ENCODE measurements at regions not wholly inside any gene's neighbourhood (a gene's known extent, or its start where the extent isn't known, plus 50 kb on each side); places are given as distances from the start of the nearest gene placed in this dataset.

DNA sequence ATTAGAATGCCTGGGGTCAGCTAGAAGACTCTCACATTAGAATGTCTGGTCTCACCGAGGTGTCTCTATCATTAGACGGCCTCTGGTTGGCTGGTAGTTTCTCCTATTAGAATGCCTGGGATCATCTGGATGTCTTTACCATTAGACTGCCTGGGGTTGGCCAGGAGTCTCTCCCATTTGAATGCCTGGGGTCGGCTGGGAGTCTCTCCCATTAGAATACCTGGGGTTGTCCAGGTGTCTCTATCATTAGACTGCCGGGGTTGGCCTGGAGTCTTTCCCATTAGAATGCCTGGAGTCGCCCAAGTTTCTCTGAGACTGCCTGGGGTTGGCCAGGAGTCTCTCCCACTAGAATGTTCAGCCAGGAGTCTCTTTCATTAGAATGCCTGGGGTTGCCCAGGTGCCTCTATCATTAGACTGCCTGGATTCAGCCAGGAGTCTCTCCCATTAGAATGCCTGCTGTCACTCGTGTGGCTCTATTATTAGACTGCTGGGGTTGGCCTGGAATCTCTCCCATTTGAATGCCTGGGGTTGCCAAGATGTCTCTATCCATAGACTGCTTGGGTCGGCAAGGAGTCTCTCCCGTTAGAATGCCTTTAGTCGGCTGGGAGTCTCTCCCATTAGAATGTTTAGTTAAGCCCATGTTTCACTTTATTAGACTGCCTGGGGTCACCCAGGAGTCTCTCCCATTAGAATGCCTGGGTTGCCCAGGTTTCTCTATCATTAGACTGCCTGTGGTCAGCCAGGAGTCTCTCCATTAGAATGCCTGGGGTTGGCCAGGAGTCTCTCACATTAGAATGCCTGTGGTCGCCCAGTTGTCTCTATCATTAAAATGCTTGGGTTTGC, 1467.8 kb downstream of the UQCRFS1 start:
- H3K27ac ChIP-seq (ENCODE audit: low read depth): no peak overlapping the region
- no peak for DNase-seq (ENCODE audit: extremely low spot score)
- WGBS: 80% methylated on average over 10 of the region's 10 CpGs

GRCh38 chr19:27742041-27742440, 1470.9 kb downstream of the UQCRFS1 start:
- Histone ChIP-seq H3K4me1 (ENCODE audit: insufficient read depth) (no peaks in the 10 kb centered on the region), H3K4me3 (ENCODE audit: low read depth, low read length) (no peak overlapping the region), H3K36me3 (ENCODE audit: insufficient read depth) (no peaks in the 10 kb centered on the region), H3K27ac (ENCODE audit: low read depth) (no peak overlapping the region)
- no peak for DNase-seq (ENCODE audit: extremely low spot score)
- 86% methylated on average over 3 of the region's 3 CpGs for WGBS

More for the DNA sequence above, 1467.8 kb downstream of the UQCRFS1 start:
- no peaks in the 10 kb centered on the region for H3K4me1 ChIP-seq (ENCODE audit: insufficient read depth)
- no peaks in the 10 kb centered on the region for H3K36me3 ChIP-seq (ENCODE audit: insufficient read depth)
- H3K4me3 ChIP-seq (ENCODE audit: low read depth, low read length): no peak overlapping the region

GRCh38 chr19:27741236-27741635, 1471.7 kb downstream of the UQCRFS1 start:
- no peak overlapping the region for H3K4me3 ChIP-seq (ENCODE audit: low read depth, low read length)
- WGBS: 93% methylated on average over 8 of the region's 8 CpGs
- H3K4me1 ChIP-seq (ENCODE audit: insufficient read depth): no peaks in the 10 kb centered on the region
- no peaks in the 10 kb centered on the region for H3K36me3 ChIP-seq (ENCODE audit: insufficient read depth)
- no peak overlapping the region for H3K27ac ChIP-seq (ENCODE audit: low read depth)
- DNase-seq (ENCODE audit: extremely low spot score): no peak

- no peak overlapping the region for H3K27ac ChIP-seq (ENCODE audit: low read depth)
- no peak overlapping the region for H3K4me3 ChIP-seq (ENCODE audit: low read depth, low read length)
- no peak for DNase-seq (ENCODE audit: extremely low spot score)
- no peaks in the 10 kb centered on the region for H3K36me3 ChIP-seq (ENCODE audit: insufficient read depth)
- WGBS: 87% methylated on average over 3 of the region's 3 CpGs
- no peaks in the 10 kb centered on the region for H3K4me1 ChIP-seq (ENCODE audit: insufficient read depth)
These were observed 1472.6 kb downstream of the UQCRFS1 start for GRCh38 chr19:27740396-27740795.

DNA sequence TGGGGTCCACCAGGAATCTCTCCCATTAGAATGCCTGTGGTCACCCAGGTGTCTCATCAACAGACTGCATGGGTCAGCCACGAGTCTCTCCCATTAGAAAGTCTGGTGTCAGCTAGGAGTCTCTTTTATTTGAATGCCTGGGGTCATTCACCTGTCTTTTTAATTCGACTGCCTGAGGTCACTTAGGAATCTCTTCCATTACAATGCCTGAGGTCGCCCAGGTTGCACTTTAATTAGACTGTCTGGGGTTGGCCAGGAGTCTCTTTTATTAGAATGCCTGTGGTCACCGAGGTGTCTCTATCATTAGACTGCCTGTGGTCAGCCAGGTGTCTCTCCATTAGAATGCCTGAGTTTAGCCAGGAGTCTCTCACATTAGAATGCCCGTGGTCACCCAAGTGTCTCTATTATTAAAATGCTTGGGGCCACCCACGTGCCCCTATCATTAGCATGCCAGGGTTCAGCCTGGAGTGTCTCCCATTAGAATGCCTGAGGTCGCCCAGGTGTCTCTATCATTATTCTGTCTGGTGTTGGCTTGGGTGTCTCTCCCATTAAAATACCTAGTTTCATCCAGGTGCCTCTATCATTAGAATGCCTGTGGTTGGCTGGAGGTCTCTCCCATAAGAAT, 1474.3 kb downstream of the UQCRFS1 start:
- no peak for DNase-seq (ENCODE audit: extremely low spot score)

GRCh38 chr19:27736225-27736624, 1476.7 kb downstream of the UQCRFS1 start:
- Histone ChIP-seq H3K36me3 (ENCODE audit: insufficient read depth) (no peaks in the 10 kb centered on the region), H3K4me1 (ENCODE audit: insufficient read depth) (no peaks in the 10 kb centered on the region), H3K27ac (ENCODE audit: low read depth) (no peak overlapping the region), H3K4me3 (ENCODE audit: low read depth, low read length) (no peak overlapping the region)
- 90% methylated on average over 4 of the region's 4 CpGs for whole genome bisulfite sequencing
- no peak for DNase-seq (ENCODE audit: extremely low spot score)

More for the DNA sequence above, 1474.3 kb downstream of the UQCRFS1 start:
- Histone ChIP-seq H3K36me3 (ENCODE audit: insufficient read depth) (no peaks in the 10 kb centered on the region), H3K27ac (ENCODE audit: low read depth) (no peak overlapping the region), H3K4me1 (ENCODE audit: insufficient read depth) (no peaks in the 10 kb centered on the region), H3K4me3 (ENCODE audit: low read depth, low read length) (no peak overlapping the region)
- 86% methylated on average over 7 of the region's 7 CpGs for WGBS

DNA sequence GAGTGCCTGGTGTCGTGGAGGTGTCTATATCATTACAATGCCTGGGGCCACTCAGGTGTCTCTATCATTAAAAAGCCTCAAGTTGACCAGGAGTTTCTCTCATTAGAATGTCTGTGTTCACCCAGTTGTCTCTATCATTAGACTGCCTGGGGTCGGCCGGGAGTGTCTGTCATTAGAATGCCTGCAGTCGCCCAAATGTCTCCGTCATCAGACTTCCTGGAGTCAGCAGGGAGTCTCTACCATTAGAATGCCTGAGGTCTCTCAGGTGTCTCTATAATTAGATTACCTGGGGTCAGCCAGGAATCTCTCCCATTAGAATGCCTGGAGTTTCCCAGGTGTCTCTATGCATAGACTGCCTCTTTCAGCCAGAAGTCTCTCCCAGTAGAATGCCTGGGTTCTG, 1477.6 kb downstream of the UQCRFS1 start:
- Histone ChIP-seq H3K36me3 (ENCODE audit: insufficient read depth) (peaks cover 2% of the 10 kb centered on the region), H3K4me1 (ENCODE audit: insufficient read depth) (no peaks in the 10 kb centered on the region), H3K4me3 (ENCODE audit: low read depth, low read length) (no peak overlapping the region), H3K27ac (ENCODE audit: low read depth) (no peak overlapping the region)
- no peak for DNase-seq (ENCODE audit: extremely low spot score)
- 92% methylated on average over 5 of the region's 5 CpGs for WGBS

- Histone ChIP-seq H3K36me3 (ENCODE audit: insufficient read depth) (peaks cover 5% of the 10 kb centered on the region), H3K4me1 (ENCODE audit: insufficient read depth) (no peaks in the 10 kb centered on the region), H3K27ac (ENCODE audit: low read depth) (no peak overlapping the region), H3K4me3 (ENCODE audit: low read depth, low read length) (no peak overlapping the region)
- WGBS: 89% methylated on average over 5 of the region's 5 CpGs
- no peak for DNase-seq (ENCODE audit: extremely low spot score)
These were observed 1478.3 kb downstream of the UQCRFS1 start for GRCh38 chr19:27734496-27735220.

DNA sequence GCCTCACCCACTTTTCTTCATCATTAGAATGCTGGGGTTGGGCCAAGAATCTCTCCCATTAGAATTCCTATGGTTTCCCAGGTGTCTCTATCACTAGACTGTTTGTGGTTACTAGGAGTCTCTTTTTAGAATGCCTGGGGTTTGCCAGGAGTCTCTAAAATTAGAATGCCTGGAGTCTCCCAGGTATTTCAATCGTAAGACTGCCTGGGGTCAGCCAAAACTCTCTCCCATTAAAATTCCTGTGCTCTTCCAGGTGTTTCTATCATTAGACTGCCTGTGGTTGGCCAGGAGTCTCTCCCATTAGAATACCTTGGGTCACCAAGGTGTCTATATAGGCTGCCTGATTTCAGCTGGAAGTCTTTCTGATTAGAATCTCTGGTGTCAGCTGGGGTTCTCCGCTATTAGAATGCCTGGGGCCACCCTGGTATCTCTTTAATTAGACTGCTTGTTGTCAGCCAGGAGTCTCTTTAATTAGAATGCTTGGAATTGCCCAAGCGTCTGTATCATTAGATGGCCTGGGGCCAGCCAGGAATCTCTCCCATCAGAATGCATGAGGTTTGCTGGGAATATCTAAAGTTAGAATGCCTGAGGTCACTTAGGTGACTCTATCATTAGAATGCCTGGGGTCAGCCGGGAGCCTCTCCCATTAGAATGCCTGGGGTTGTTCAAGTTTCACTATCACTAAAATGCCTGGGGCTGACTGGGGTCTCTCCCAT, 1479.2 kb downstream of the UQCRFS1 start:
- Histone ChIP-seq H3K4me3 (ENCODE audit: low read depth, low read length) (no peak overlapping the region), H3K4me1 (ENCODE audit: insufficient read depth) (no peaks in the 10 kb centered on the region), H3K27ac (ENCODE audit: low read depth) (no peak overlapping the region), H3K36me3 (ENCODE audit: insufficient read depth) (peaks cover 6% of the 10 kb centered on the region)
- DNase-seq (ENCODE audit: extremely low spot score): no peak
- WGBS: 95% methylated on average over 4 of the region's 4 CpGs

GRCh38 chr19:27729332-27729731, 1483.6 kb downstream of the UQCRFS1 start:
- 87% methylated on average over 2 of the region's 2 CpGs for WGBS
- no peak overlapping the region for H3K4me3 ChIP-seq (ENCODE audit: low read depth, low read length)
- no peaks in the 10 kb centered on the region for H3K4me1 ChIP-seq (ENCODE audit: insufficient read depth)
- H3K36me3 ChIP-seq (ENCODE audit: insufficient read depth): peaks cover 6% of the 10 kb centered on the region
- H3K27ac ChIP-seq (ENCODE audit: low read depth): no peak overlapping the region
- DNase-seq (ENCODE audit: extremely low spot score): no peak

DNA sequence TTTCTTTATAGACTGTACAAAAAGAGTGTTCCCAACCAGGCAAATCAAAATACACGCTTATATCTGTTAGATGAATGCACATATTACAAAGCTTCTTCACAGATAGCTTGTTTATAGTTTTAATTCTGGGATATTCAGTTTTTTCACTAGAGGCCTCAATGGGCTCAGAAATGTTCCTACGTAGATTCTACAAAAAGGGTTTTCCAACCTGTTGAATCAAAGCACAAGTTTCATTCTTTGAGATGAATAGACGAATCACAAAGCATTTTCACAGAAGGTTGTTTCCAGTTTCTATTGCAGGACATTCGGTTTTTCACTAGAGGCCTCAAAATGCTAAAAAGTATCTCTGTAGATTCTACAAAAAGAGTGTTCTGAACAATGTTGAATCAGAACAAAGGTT, 1490.3 kb downstream of the UQCRFS1 start:
- H3K27ac ChIP-seq (ENCODE audit: low read depth): no peak overlapping the region
- no peaks in the 10 kb centered on the region for H3K36me3 ChIP-seq (ENCODE audit: insufficient read depth)
- no peak for DNase-seq (ENCODE audit: extremely low spot score)
- H3K4me1 ChIP-seq (ENCODE audit: insufficient read depth): no peaks in the 10 kb centered on the region
- no peak overlapping the region for H3K4me3 ChIP-seq (ENCODE audit: low read depth, low read length)
- WGBS: 81% methylated on average over 4 of the region's 4 CpGs

DNA sequence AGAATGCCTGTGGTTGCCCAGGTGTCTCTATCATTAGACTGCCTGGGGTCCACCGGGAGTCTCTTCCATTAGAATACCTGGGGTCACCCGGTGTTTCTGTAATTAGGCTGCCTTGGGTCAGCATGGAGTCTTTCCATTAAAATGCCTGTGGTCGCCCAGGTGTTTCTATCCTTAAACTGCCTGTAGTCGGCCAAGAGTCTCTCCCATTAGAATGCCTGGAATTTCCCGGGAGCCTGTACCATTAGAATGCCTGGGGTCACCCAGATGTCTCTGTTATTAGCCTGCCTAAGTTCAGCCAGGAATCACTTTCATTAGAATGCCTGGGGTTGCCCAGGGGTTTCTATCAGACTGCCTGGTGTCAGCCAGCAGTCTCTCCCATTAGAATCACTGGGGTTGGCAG, 1492.8 kb downstream of the UQCRFS1 start:
- no peak overlapping the region for H3K27ac ChIP-seq (ENCODE audit: low read depth)
- no peak overlapping the region for H3K4me3 ChIP-seq (ENCODE audit: low read depth, low read length)
- H3K4me1 ChIP-seq (ENCODE audit: insufficient read depth): no peaks in the 10 kb centered on the region
- WGBS: 82% methylated on average over 5 of the region's 5 CpGs
- DNase-seq (ENCODE audit: extremely low spot score): no peak
- no peaks in the 10 kb centered on the region for H3K36me3 ChIP-seq (ENCODE audit: insufficient read depth)

DNA sequence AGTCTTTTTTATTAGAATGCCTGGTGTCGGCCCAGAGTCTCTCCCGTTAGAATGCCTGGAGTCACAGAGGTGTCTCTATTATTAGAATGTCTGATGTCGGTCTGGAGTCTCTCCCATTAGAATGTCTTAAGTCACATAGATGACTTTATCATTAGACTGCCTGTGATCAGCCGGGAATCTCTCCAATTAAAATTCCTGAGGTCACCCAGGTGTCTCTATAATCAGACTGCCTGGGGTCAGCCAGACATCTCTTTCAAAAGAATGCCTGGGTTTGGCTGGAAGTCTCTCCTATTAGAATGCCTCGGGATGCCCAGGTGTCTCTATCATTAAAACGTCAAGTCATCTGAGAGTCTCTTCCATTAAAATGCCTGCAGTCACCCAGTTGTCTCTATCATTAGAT, 1493.9 kb downstream of the UQCRFS1 start:
- H3K4me3 ChIP-seq (ENCODE audit: low read depth, low read length): no peak overlapping the region
- H3K27ac ChIP-seq (ENCODE audit: low read depth): no peak overlapping the region
- no peaks in the 10 kb centered on the region for H3K36me3 ChIP-seq (ENCODE audit: insufficient read depth)
- H3K4me1 ChIP-seq (ENCODE audit: insufficient read depth): no peaks in the 10 kb centered on the region
- 86% methylated on average over 6 of the region's 6 CpGs for WGBS
- no peak for DNase-seq (ENCODE audit: extremely low spot score)
